ENCODE measurements at regions not wholly inside any gene's neighbourhood (a gene's known extent, or its start where the extent isn't known, plus 50 kb on each side); places are given as distances from the start of the nearest gene placed in this dataset.

GRCh38 chr5:3047212-3047774 lies 295.8 kb upstream of the IRX2 start:
- no peak for DNase-seq

GRCh38 chr5:3043600-3043999 lies 292.1 kb upstream of the IRX2 start:
- no peak for DNase-seq

- no peak for DNase-seq
Measured at GRCh38 chr5:3041001-3041400, 289.5 kb upstream of the IRX2 start.

GRCh38 chr5:3036041-3036788 lies 284.7 kb upstream of the IRX2 start:
- no peak for DNase-seq

- no peak for DNase-seq
Measured at GRCh38 chr5:3035452-3035851, 284.0 kb upstream of the IRX2 start.

GRCh38 chr5:3034881-3035280 lies 283.4 kb upstream of the IRX2 start:
- DNase-seq: no peak

- no peak for DNase-seq
Measured at GRCh38 chr5:3034449-3034848, 283.0 kb upstream of the IRX2 start.

GRCh38 chr5:3033033-3033755 lies 281.7 kb upstream of the IRX2 start:
- DNase-seq: no peak

GRCh38 chr5:3032513-3032912 lies 281.0 kb upstream of the IRX2 start:
- DNase-seq: no peak

- DNase-seq: no peak
Measured at GRCh38 chr5:3031733-3032378, 280.4 kb upstream of the IRX2 start.

- no peak for DNase-seq
Measured at GRCh38 chr5:3030511-3031165, 279.2 kb upstream of the IRX2 start.

GRCh38 chr5:3029396-3029795 lies 277.9 kb upstream of the IRX2 start:
- DNase-seq: no peak

- no peak for DNase-seq
Measured at GRCh38 chr5:3027866-3028635, 276.6 kb upstream of the IRX2 start.

GRCh38 chr5:3027185-3027865 lies 275.8 kb upstream of the IRX2 start:
- no peak for DNase-seq

GRCh38 chr5:3026651-3027050 lies 275.2 kb upstream of the IRX2 start:
- no peak for DNase-seq

- no peak for DNase-seq
Measured at GRCh38 chr5:3026099-3026498, 274.6 kb upstream of the IRX2 start.

- peak; percentile 5 for DNase-seq
Measured at GRCh38 chr5:3025392-3025791, 273.9 kb upstream of the IRX2 start.

GRCh38 chr5:3024976-3025375 lies 273.5 kb upstream of the IRX2 start:
- DNase-seq: no peak

- no peak for DNase-seq
Measured at GRCh38 chr5:3024554-3024953, 273.1 kb upstream of the IRX2 start.

- DNase-seq: no peak
Measured at GRCh38 chr5:3024126-3024525, 272.6 kb upstream of the IRX2 start.

- no peak for DNase-seq
Measured at GRCh38 chr5:3023656-3024055, 272.2 kb upstream of the IRX2 start.

Measured in muscle of arm (tissue), 1 donor.